ENCODE measurements at regions not wholly inside any gene's neighbourhood (a gene's known extent, or its start where the extent isn't known, plus 50 kb on each side); places are given as distances from the start of the nearest gene placed in this dataset.

GRCh38 chr11:4202749-4203148, 108.2 kb downstream of the RRM1 start:
- TF ChIP-seq CTCF (IDR thresholded peaks at IDR 0.05; ENCODE audit: low read length) = no peak
- no peak for TF ChIP-seq EZH2phosphoT487 (IDR thresholded peaks at IDR 0.05; ENCODE audit: low read length)
